SJCRH30 (cell line): ENCODE measurements at regions not wholly inside any gene's neighbourhood (a gene's known extent, or its start where the extent isn't known, plus 50 kb on each side); places are given as distances from the start of the nearest gene placed in this dataset.
A peak's percentile ranks its signal among the peaks of the same experiment; 100 is the strongest.

ENCODE experiments used
- DNase-seq, 2 experiments: peaks; one replicate each; pipeline ENCODE4 v3.0.0-alpha.2; 2015 to 2020
- H3K27ac ChIP-seq: fragments of 250-450 bp; sonication (Bioruptor Pico); 2 replicates; pipeline ENCODE4 v1.5.1; 2020; ENCODE audit warnings: mild to moderate bottlenecking, moderate library complexity
- H3K27me3 ChIP-seq: fragments of 250-450 bp; sonication (Bioruptor Pico); 2 replicates; pipeline ENCODE4 v1.5.1; 2020; ENCODE audit warnings: mild to moderate bottlenecking, moderate library complexity
- H3K36me3 ChIP-seq: fragments of 250-450 bp; sonication (Bioruptor Pico); 2 replicates; pipeline ENCODE4 v1.5.1; 2020; ENCODE audit warnings: mild to moderate bottlenecking, moderate library complexity
- H3K4me1 ChIP-seq: fragments of 250-450 bp; sonication (Bioruptor Pico); 2 replicates; pipeline ENCODE4 v1.5.1; 2020; ENCODE audit warnings: mild to moderate bottlenecking, moderate library complexity
- H3K4me3 ChIP-seq: fragments of 250-450 bp; sonication (Bioruptor Pico); 2 replicates; pipeline ENCODE4 v1.5.1; 2020; ENCODE audit warnings: mild to moderate bottlenecking, moderate library complexity
- H3K9me3 ChIP-seq: fragments of 250-450 bp; sonication (Bioruptor Pico); replicated peaks from 2 replicates; pipeline ENCODE4 v1.5.1; 2020; ENCODE audit warnings: mild to moderate bottlenecking, moderate library complexity

DNA sequence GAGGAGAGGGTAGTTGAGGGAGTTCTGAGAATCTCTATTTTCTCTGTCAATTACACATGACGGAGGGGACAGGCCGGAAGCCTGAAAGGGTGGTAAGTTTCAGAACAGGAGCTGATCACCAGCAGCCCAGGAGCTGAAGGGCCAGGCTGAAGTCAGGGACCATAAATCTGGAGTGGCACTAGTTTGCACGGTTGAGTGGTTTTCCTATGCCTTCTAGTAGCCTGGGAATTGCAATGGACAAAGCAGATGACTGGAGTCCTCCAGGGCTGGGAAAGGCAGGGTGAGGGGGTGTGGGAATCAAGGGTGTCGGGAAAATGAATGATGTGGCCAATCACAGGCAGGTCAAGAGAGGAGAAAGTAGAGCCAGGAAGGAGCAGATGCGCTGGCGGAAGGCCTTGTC, 72.5 kb downstream of the MAGEF1 start:
- no peak overlapping the region for H3K4me3 ChIP-seq
- no peaks in the 10 kb centered on the region for H3K27me3 ChIP-seq
- no peak overlapping the region for H3K27ac ChIP-seq
- H3K4me1 ChIP-seq = peaks cover 27% of the 10 kb centered on the region
- DNase-seq = no peak
- H3K36me3 ChIP-seq = no peaks in the 10 kb centered on the region
- H3K9me3 ChIP-seq = no peaks in the 10 kb centered on the region

DNA sequence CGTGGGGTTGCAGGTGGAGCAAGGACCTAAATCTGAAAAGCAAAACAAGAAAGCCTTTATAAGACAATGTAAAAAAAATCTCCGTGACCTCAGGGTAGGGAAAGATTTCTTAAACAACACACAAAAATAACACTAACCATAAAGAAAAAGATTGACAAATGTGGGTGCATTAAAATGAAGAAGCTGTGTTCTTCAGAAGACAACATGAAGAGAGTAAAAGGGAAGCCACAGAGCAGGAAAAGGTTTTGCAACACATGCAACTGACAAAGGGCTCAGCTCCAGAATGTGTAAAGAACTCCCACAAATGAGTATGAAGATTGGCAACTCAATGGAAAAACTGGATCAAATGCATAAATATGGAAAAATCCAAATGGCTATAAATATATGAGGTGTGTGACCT, 74.2 kb downstream of the MAGEF1 start:
- Histone ChIP-seq H3K9me3 (no peaks in the 10 kb centered on the region), H3K27me3 (no peaks in the 10 kb centered on the region), H3K36me3 (no peaks in the 10 kb centered on the region), H3K27ac (no peak overlapping the region), H3K4me3 (no peak overlapping the region), H3K4me1 (peaks cover 29% of the 10 kb centered on the region)
- DNase-seq = no peak

DNA sequence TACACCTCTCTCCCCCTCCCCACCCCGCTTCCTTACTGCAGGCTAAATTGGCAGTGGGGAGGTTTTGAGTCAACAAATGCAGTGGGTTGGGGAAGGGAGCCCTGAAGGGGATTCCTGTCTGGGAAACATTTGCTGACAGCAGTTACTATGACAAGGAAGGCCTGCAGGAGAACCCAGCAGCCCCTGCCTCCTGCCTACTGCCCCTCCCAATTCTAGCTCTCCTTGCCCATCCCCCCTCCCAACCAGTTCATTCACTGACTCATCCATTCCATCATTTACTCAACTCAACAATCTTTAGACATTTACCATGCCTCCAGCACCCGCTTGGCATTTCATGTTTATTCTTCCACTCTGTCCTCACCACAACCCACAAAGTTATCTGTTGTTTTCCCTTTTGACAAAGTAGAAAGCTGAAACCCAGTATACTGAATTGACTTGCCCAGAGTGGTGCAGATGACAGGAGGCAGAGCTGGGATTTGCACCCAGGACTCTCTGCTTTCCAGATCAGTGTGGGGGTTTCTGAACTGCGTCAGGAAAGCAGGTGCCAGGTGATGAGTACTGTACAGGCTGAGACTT, 75.0 kb downstream of the MAGEF1 start:
- H3K27ac ChIP-seq = no peak overlapping the region
- H3K9me3 ChIP-seq = no peaks in the 10 kb centered on the region
- no peaks in the 10 kb centered on the region for H3K27me3 ChIP-seq
- no peaks in the 10 kb centered on the region for H3K36me3 ChIP-seq
- no peak overlapping the region for H3K4me3 ChIP-seq
- peaks cover 29% of the 10 kb centered on the region for H3K4me1 ChIP-seq
- peak; percentile 51 to 52 for DNase-seq

DNA sequence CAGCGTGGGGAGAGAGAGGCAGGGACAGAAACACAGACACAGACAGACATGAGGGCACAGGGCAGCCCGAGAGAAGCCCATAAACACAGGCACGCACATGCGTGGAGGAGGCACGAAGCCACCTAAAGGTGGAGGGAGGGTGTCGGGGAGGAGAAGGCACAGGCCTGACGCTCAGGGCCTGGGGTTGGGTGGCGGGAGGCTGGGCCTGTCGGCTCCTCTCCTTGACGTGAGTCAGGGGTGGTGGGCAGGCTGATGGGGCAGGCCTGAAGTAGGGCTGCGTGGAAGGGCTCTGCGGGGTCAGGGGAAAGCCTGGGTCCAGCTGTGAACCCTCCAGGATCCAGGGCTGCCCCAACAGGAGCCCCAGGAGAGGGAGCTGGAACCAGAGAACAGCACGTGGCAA, 74.2 kb downstream of the EPHB3 start:
- Histone ChIP-seq H3K4me3 (no peak overlapping the region), H3K9me3 (no peaks in the 10 kb centered on the region), H3K4me1 (peaks cover 29% of the 10 kb centered on the region), H3K27me3 (no peaks in the 10 kb centered on the region), H3K36me3 (no peaks in the 10 kb centered on the region), H3K27ac (no peak overlapping the region)
- no peak for DNase-seq

DNA sequence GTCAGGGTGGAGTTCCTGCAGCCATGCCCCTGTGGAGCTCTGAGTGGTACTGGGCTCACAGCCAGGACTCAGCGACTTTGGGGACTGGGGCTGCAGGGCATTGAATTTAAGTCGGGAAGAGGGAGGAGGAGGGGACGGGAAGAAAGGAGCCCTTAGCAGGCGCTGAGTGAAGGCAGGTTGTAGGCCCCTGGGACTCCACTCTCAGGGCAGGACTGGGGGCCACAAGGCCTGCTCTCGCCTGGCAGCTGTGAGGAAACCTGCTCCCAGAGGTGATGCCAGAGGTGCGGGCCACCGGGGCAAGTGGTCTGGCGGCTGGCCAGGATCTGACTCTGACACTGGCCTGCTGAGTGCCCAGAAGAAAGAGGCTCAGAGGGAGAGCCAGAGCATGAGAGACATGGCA, 73.5 kb downstream of the EPHB3 start:
- DNase-seq = peak; percentile 44 to 65
- Histone ChIP-seq H3K27ac (no peak overlapping the region), H3K27me3 (no peaks in the 10 kb centered on the region), H3K4me3 (no peak overlapping the region), H3K36me3 (no peaks in the 10 kb centered on the region), H3K4me1 (peaks cover 29% of the 10 kb centered on the region), H3K9me3 (no peaks in the 10 kb centered on the region)

DNA sequence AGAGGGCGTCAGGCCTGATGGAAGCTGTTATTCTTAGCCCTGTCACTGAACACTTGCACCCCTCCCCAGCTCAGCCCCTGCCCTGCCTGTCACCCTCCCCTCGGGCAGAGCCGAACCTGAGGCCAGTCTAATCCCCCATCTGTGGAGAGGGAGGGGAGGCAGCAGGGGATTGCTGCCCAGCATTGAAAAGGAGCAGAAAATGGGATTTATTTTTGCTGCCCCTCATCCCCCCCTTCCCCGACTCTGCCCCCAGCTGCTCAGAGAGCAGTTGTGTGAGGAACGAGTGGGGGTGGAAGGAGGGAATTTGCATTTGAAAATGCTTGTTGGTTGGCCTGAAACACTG, 71.6 kb downstream of the EPHB3 start:
- no peak overlapping the region for H3K4me3 ChIP-seq
- DNase-seq = no peak
- H3K27me3 ChIP-seq = no peaks in the 10 kb centered on the region
- no peaks in the 10 kb centered on the region for H3K9me3 ChIP-seq
- no peak overlapping the region for H3K27ac ChIP-seq
- peaks cover 29% of the 10 kb centered on the region for H3K4me1 ChIP-seq
- no peaks in the 10 kb centered on the region for H3K36me3 ChIP-seq

DNA sequence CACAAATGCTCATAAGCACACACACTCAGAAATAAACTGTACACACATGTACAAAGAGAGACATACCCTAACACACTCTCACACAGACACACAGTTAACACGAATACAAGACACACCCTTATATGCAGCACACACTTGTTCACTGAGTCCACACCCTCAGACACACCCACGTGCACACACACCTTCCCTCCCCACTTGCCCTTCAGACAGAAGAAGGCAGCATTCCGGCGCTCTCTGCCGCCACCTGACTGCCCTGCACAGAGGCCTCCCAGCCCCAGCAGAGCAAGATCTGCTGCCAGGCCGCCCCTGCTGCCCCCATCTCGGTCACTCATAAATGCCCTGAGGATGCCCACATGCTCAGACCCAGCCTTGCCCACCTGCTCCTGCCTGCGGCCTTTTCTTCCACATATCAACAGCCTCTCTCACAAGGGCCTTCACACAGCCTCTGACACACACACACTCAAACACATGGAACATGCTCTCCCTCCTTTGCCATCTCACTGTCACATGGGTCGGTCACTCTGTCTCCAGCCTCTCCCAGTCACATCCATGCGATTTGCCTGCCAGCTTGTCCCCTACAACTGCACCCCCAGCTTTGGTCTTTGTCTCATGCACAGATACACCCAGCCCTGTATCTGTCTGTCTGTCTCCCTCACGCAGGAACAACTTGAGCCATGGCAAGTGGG, 71.1 kb downstream of the EPHB3 start:
- H3K9me3 ChIP-seq = no peaks in the 10 kb centered on the region
- no peak for DNase-seq
- H3K4me3 ChIP-seq = no peak overlapping the region
- no peaks in the 10 kb centered on the region for H3K36me3 ChIP-seq
- H3K27me3 ChIP-seq = no peaks in the 10 kb centered on the region
- H3K27ac ChIP-seq = no peak overlapping the region
- peaks cover 29% of the 10 kb centered on the region for H3K4me1 ChIP-seq
